Suppressor macrophage (primary cell): ENCODE measurements at regions not wholly inside any gene's neighbourhood (a gene's known extent, or its start where the extent isn't known, plus 50 kb on each side); places are given as distances from the start of the nearest gene placed in this dataset.

Experiments
- DNase-seq, 4 experiments: peaks; one replicate each; pipeline ENCODE4 v3.0.0-alpha.2; 2020 to 2022

- DNase-seq, result peak in 1 of 4 experiments; percentile 1
Observed at GRCh38 chr17:79500745-79501618, 109.9 kb downstream of the RBFOX3 start.

- DNase-seq, result no peak
Observed at GRCh38 chr17:79498854-79499253, 112.0 kb downstream of the RBFOX3 start.

- no peak for DNase-seq
Observed at GRCh38 chr17:79497777-79498348, 113.0 kb downstream of the RBFOX3 start.

- DNase-seq, result no peak
Observed at GRCh38 chr17:79496422-79497005, 114.3 kb downstream of the RBFOX3 start.

- DNase-seq, result no peak
Observed at GRCh38 chr17:79495665-79496064, 115.2 kb downstream of the RBFOX3 start.

GRCh38 chr17:79491006-79491405 lies 119.8 kb downstream of the RBFOX3 start:
- no peak for DNase-seq

GRCh38 chr17:79490530-79490929 lies 120.3 kb downstream of the RBFOX3 start:
- DNase-seq, result no peak

- DNase-seq, result no peak
Observed at GRCh38 chr17:79487149-79487548, 123.7 kb downstream of the RBFOX3 start.

GRCh38 chr17:79485991-79486390 lies 124.9 kb downstream of the RBFOX3 start:
- no peak for DNase-seq

- DNase-seq, result no peak
Observed at GRCh38 chr17:79485419-79485985, 125.3 kb downstream of the RBFOX3 start.

GRCh38 chr17:79484600-79485418 lies 126.0 kb downstream of the RBFOX3 start:
- DNase-seq, result no peak

- DNase-seq, result no peak
Observed at GRCh38 chr17:79483842-79484241, 127.0 kb downstream of the RBFOX3 start.

- DNase-seq, result no peak
Observed at GRCh38 chr17:79482727-79483521, 127.9 kb downstream of the RBFOX3 start.

- DNase-seq, result no peak
Observed at GRCh38 chr17:79479876-79480275, 131.0 kb downstream of the RBFOX3 start.

- DNase-seq, result no peak
Observed at GRCh38 chr17:79478841-79479240, 132.0 kb downstream of the RBFOX3 start.

GRCh38 chr17:79478051-79478461 lies 132.8 kb downstream of the RBFOX3 start:
- no peak for DNase-seq

GRCh38 chr17:79476074-79476652 lies 134.7 kb downstream of the RBFOX3 start:
- DNase-seq, result no peak

GRCh38 chr17:79473876-79474440 lies 136.9 kb downstream of the RBFOX3 start:
- no peak for DNase-seq

GRCh38 chr17:79473111-79473875 lies 137.6 kb downstream of the RBFOX3 start:
- DNase-seq, result no peak

GRCh38 chr17:79470754-79471153 lies 140.1 kb downstream of the RBFOX3 start:
- DNase-seq, result no peak
